LNCAP (cell line): ENCODE measurements at regions not wholly inside any gene's neighbourhood (a gene's known extent, or its start where the extent isn't known, plus 50 kb on each side); places are given as distances from the start of the nearest gene placed in this dataset.

Experiments used
- TF ChIP-seq, protein P1 (sequence below): fragments of 450-650 bp; IDR thresholded peaks from 2 replicates; pipeline ENCODE4 v1.5.1; 2017; ENCODE audit warnings: mild to moderate bottlenecking

DNA sequence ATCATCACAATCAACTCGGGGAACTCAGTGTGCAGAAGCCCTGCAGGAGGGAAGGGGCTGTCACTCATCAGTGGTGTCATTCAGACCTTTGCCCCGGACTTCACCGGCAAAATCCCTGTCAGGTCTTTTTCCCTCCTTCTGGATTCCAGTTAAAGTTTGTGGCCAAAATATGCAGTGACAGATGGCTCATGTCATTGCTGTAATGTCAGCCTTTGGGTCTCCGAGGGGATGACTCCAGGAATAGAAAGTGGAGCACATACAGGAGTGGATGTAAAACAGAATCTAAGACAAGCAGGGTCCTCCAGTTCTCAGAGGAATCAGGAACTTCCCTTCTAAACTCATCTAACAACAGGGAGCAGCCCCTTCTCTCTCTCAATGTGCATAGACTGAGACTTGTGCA is 130.3 kb upstream of the RASSF8 start:
- TF ChIP-seq, protein P1, sequence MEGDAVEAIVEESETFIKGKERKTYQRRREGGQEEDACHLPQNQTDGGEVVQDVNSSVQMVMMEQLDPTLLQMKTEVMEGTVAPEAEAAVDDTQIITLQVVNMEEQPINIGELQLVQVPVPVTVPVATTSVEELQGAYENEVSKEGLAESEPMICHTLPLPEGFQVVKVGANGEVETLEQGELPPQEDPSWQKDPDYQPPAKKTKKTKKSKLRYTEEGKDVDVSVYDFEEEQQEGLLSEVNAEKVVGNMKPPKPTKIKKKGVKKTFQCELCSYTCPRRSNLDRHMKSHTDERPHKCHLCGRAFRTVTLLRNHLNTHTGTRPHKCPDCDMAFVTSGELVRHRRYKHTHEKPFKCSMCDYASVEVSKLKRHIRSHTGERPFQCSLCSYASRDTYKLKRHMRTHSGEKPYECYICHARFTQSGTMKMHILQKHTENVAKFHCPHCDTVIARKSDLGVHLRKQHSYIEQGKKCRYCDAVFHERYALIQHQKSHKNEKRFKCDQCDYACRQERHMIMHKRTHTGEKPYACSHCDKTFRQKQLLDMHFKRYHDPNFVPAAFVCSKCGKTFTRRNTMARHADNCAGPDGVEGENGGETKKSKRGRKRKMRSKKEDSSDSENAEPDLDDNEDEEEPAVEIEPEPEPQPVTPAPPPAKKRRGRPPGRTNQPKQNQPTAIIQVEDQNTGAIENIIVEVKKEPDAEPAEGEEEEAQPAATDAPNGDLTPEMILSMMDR = no peak

DNA sequence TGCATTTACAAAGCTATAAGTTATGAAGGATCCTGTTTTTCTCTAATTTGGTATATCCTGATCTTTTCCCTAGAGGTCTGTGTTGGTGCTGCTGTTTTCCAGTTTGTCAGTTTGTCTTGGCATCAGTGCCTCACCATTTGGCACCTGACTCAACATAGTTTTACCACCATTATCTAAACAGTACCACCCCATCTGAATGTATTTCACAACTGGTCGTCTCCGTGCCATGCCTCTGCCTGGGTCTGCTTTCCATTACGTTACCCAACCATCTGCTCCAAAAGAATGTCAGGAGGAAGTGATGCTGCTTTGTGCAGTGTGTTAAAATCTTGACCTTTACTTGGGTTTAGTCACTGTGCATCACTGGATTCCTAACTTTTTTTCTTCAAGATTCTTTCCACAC is 129.3 kb upstream of the RASSF8 start:
- TF ChIP-seq, protein P1 = no peak

DNA sequence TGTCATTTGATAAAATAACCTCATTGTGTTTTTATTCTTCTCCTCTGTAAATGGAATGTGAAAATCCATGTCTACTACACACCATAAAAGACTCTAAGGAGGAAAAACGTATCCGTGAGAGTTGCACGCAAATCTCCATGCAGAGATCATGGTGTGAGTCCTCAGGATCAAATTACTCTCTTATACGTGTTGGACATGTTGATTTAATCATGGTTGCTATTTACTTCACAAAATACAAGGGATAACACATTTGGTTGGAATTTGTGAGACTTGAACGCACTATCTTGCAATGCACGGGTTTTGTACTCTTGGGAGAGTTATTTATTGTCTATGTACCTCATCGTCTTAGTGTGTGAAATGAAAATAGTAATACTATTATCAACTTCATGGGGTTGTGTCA is 128.0 kb upstream of the RASSF8 start:
- TF ChIP-seq, protein P1 = no peak

DNA sequence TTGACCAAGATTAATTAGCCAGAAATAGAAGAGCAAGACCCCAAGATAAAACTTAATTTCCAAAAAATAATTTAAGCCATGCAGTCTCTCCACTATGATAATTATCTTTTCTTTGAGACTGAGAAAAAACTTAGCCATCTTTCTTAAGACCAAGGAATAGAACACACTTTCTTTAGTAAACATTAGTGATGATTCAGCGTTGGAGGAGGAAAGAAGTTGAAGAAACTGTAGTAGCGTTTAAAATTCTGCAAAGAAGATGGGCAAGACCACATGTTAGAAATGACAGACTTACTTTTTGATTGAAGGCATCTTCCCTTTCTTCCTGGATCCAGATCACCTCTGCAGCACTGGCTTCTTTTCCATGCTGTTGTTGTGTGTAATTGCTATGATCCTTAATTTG is 124.8 kb upstream of the RASSF8 start:
- TF ChIP-seq, protein P1 = no peak

DNA sequence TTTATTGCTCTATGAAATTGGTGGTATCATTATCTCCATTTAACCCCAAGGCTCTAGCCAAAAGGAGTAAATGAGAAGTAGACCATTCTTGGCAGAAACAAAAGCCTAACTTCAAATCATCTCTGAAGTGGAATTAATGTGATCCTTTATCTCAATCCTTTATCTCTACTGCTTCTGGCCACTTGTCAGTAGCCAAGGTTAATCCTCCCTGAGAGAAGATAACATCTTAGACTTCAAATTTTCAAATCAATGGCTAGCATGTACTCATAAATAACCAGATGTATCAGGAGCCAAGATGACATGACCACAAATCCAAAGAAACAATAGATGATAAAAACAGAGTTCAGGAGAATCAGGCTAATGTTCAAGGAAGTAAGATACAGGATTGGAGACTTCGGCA is 123.1 kb upstream of the RASSF8 start:
- TF ChIP-seq, protein P1 = no peak

DNA sequence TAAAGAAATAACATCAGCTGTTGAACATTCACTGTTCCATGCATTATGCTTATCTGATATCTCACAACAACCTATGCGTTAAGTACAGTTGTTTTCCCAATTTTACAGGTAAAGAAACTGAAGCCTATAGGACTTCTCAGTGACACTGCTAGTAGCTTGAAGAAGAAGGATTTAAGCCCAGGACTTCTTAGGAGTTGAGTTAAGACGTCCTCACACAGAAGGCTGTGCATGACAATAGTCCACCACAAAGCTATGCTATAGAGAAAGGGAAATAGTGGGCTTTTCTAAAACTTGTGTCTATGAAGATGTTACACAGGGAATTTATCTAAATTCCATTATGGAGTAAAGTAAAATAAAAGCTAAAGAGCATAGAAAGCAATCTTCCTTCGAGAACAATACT is 120.5 kb upstream of the RASSF8 start:
- TF ChIP-seq, protein P1 = no peak

DNA sequence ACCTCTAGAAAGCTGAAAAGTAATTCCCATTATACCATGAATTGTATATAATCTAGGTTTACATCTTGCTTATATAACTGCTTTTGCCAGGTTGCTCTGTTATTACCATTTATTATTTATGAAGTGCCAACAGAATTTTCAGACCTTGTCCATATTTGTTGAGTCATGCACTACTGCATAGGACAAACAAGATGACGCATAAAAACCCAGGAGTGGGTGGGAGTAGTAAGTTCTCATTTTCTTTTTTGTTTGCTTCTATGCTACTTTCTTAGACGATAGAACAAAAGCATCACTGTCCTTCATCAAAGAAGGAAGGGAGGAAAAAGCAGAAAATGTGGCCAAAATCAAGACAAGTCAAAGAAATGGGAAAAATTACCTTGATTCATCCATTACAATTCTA is 119.0 kb upstream of the RASSF8 start:
- TF ChIP-seq, protein P1 = no peak

DNA sequence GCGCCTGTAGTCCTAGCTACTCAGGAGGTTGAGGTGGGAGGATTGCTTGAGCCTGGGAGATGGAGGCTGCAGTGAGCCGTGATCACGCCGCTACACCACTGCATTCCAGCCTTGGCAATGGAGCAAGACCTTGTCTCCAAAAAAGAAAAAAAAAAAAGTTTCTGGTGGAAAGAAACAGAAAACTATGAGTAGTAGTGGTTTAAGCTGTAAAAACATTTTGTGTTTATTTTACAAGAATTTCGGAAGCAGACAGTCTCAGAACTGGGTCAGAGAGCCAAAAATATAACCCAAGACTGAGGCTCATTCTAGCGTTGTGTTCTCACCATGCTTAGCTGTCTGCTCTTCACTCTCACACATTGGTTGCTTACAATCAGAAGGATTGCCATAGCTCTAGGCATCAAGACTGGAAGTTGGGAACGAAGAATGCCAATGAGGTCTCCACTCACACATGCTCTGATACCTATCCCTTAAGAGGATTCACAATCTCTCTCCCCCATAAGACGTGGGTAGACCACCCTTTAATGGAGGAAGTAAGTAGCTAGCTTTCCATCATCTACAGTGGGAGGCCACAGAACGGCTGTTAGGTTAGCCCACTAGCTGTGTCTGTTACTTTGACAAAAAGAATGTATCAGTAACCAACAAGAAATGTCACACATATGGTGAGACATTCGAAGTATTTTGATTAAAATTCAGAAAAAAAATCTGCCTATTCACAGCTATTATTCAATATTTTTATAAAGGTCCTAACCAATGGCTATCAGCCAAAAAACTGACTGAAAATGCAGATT is 117.6 kb upstream of the RASSF8 start:
- TF ChIP-seq, protein P1 = no peak
